NCI-H1092 treated with DMSO at 0.1 percent for 48 hours (cell line): ENCODE measurements at regions not wholly inside any gene's neighbourhood (a gene's known extent, or its start where the extent isn't known, plus 50 kb on each side); places are given as distances from the start of the nearest gene placed in this dataset.
"Not testable (repeated sequence)": the region's sequence is repeated elsewhere in the genome, so short reads cannot be mapped to it uniquely, and the experiment has no call there.

Source experiments
- DNase-seq: peaks from one replicate; lab custom pipeline; 2025; lab: John Stamatoyannopoulos, UW

- DNase-seq, result no peak
Measured at GRCh38 chr16:13628156-13628555, 291.8 kb upstream of the ERCC4 start.

- DNase-seq, result no peak
Measured at GRCh38 chr16:13629704-13630103, 290.2 kb upstream of the ERCC4 start.

- no peak for DNase-seq
Measured at GRCh38 chr16:13630374-13630773, 289.6 kb upstream of the ERCC4 start.

- no peak for DNase-seq
Measured at GRCh38 chr16:13631213-13631767, 288.7 kb upstream of the ERCC4 start.

GRCh38 chr16:13631916-13632315 is 288.0 kb upstream of the ERCC4 start:
- no peak for DNase-seq

- DNase-seq, result not testable (repeated sequence)
Measured at GRCh38 chr16:13632504-13632903, 287.4 kb upstream of the ERCC4 start.

GRCh38 chr16:13633391-13633861 is 286.5 kb upstream of the ERCC4 start:
- no peak for DNase-seq

- no peak for DNase-seq
Measured at GRCh38 chr16:13634253-13634652, 285.7 kb upstream of the ERCC4 start.

- no peak for DNase-seq
Measured at GRCh38 chr16:13634959-13635358, 285.0 kb upstream of the ERCC4 start.

- DNase-seq, result no peak
Measured at GRCh38 chr16:13638218-13638617, 281.7 kb upstream of the ERCC4 start.

- DNase-seq, result no peak
Measured at GRCh38 chr16:13643412-13643811, 276.5 kb upstream of the ERCC4 start.

GRCh38 chr16:13645601-13646245 is 274.2 kb upstream of the ERCC4 start:
- DNase-seq, result no peak

- DNase-seq, result no peak
Measured at GRCh38 chr16:13660807-13661206, 259.1 kb upstream of the ERCC4 start.

- DNase-seq, result no peak
Measured at GRCh38 chr16:13665876-13666275, 254.1 kb upstream of the ERCC4 start.

GRCh38 chr16:13672196-13672595 is 247.8 kb upstream of the ERCC4 start:
- DNase-seq, result no peak

- no peak for DNase-seq
Measured at GRCh38 chr16:13680021-13680889, 239.7 kb upstream of the ERCC4 start.

- no peak for DNase-seq
Measured at GRCh38 chr16:13684819-13685563, 235.0 kb upstream of the ERCC4 start.

GRCh38 chr16:13696017-13696416 is 223.9 kb upstream of the ERCC4 start:
- no peak for DNase-seq

GRCh38 chr16:13697013-13697412 is 222.9 kb upstream of the ERCC4 start:
- DNase-seq, result no peak

- no peak for DNase-seq
Measured at GRCh38 chr16:13697568-13697967, 222.4 kb upstream of the ERCC4 start.

- DNase-seq, result no peak
Measured at GRCh38 chr16:13702614-13703013, 217.3 kb upstream of the ERCC4 start.
